Activated naive CD4-positive, alpha-beta T cell treated with anti-CD3 and anti-CD28 coated beads, Interleukin-2, amount 50 U/mL, for 72 hours (primary cell): ENCODE measurements at regions not wholly inside any gene's neighbourhood (a gene's known extent, or its start where the extent isn't known, plus 50 kb on each side); places are given as distances from the start of the nearest gene placed in this dataset.

Experiments
- ATAC-seq, 2 donors: fragments of 150-1000 bp; cut with Tn5 transposase; 2 replicates each; pipeline ENCODE4 v1.10.0; 2021; ENCODE audit warnings: mild to moderate bottlenecking in 2 of 2, moderate library complexity in 2 of 2
- DNase-seq, 2 donors: peaks; one replicate each; pipeline ENCODE4 v3.0.0; 2021 to 2022; ENCODE audit warnings: low spot score in 2 of 2
- H3K27ac Mint-ChIP-seq, 2 donors: one replicate each; pipeline ENCODE4 v1.8.0; 2022; ENCODE audit warnings: mild to moderate bottlenecking in 2 of 2, mixed read lengths in 2 of 2
- H3K36me3 Mint-ChIP-seq, 2 donors: one replicate each; pipeline ENCODE4 v1.8.0; 2022; ENCODE audit warnings: mixed read lengths in 2 of 2
- H3K9me3 Mint-ChIP-seq, 2 donors: one replicate each; pipeline ENCODE4 v1.8.0; 2022; ENCODE audit warnings: mixed read lengths in 2 of 2

- no peaks in the 10 kb centered on the region for H3K9me3 Mint-ChIP-seq
- ATAC-seq: no peak
- H3K27ac Mint-ChIP-seq: no peak overlapping the region
- no peak for DNase-seq
- H3K36me3 Mint-ChIP-seq: no peaks in the 10 kb centered on the region
These were observed 90.6 kb downstream of the TNFSF13B start for GRCh38 chr13:108360139-108360538.

GRCh38 chr13:108361769-108362168, 92.3 kb downstream of the TNFSF13B start:
- no peak for DNase-seq
- H3K36me3 Mint-ChIP-seq: no peaks in the 10 kb centered on the region
- no peaks in the 10 kb centered on the region for H3K9me3 Mint-ChIP-seq
- no peak overlapping the region for H3K27ac Mint-ChIP-seq
- ATAC-seq: no peak

GRCh38 chr13:108363666-108364065, 94.1 kb downstream of the TNFSF13B start:
- ATAC-seq: no peak
- DNase-seq: no peak
- Mint-ChIP-seq H3K9me3 (peaks cover 2 to 3% of the 10 kb centered on the region in 2 donors), H3K27ac (no peak overlapping the region), H3K36me3 (no peaks in the 10 kb centered on the region)

- DNase-seq (no peak), ATAC-seq (no peak)
- H3K9me3 Mint-ChIP-seq: peaks cover 4 to 7% of the 10 kb centered on the region in 2 donors
- no peaks in the 10 kb centered on the region for H3K36me3 Mint-ChIP-seq
- H3K27ac Mint-ChIP-seq: no peak overlapping the region
These were observed 95.7 kb downstream of the TNFSF13B start for GRCh38 chr13:108365255-108365654.

- DNase-seq (no peak), ATAC-seq (no peak)
- Mint-ChIP-seq H3K36me3 (no peaks in the 10 kb centered on the region), H3K9me3 (peaks cover 10 to 13% of the 10 kb centered on the region in 2 donors), H3K27ac (peak overlapping the region in 1 of 2 donors; percentile 38)
These were observed 98.9 kb downstream of the TNFSF13B start for GRCh38 chr13:108368250-108368905.

GRCh38 chr13:108369412-108369811, 99.9 kb downstream of the TNFSF13B start:
- DNase-seq: no peak
- H3K36me3 Mint-ChIP-seq: no peaks in the 10 kb centered on the region

GRCh38 chr13:108375034-108375433, 105.5 kb downstream of the TNFSF13B start:
- ATAC-seq (no peak), DNase-seq (no peak)
- peaks cover 5 to 8% of the 10 kb centered on the region in 2 donors for H3K9me3 Mint-ChIP-seq
- no peak overlapping the region for H3K27ac Mint-ChIP-seq
- no peaks in the 10 kb centered on the region for H3K36me3 Mint-ChIP-seq

More at GRCh38 chr13:108369412-108369811, 99.9 kb downstream of the TNFSF13B start:
- no peak overlapping the region for H3K27ac Mint-ChIP-seq
- ATAC-seq: no peak
- peaks cover 10 to 13% of the 10 kb centered on the region in 2 donors for H3K9me3 Mint-ChIP-seq

GRCh38 chr13:108375772-108376171, 106.3 kb downstream of the TNFSF13B start:
- H3K27ac Mint-ChIP-seq: no peak overlapping the region
- H3K36me3 Mint-ChIP-seq: peaks cover 0 to under 1% of the 10 kb centered on the region in 2 donors
- H3K9me3 Mint-ChIP-seq: peaks cover 4 to 5% of the 10 kb centered on the region in 2 donors
- no peak for DNase-seq
- no peak for ATAC-seq

GRCh38 chr13:108376308-108376707, 106.8 kb downstream of the TNFSF13B start:
- no peak for DNase-seq
- H3K27ac Mint-ChIP-seq: no peak overlapping the region
- ATAC-seq: no peak
- peaks cover 0 to 6% of the 10 kb centered on the region in 2 donors for H3K36me3 Mint-ChIP-seq
- H3K9me3 Mint-ChIP-seq: peaks cover 4 to 5% of the 10 kb centered on the region in 2 donors

GRCh38 chr13:108377646-108378206, 108.2 kb downstream of the TNFSF13B start:
- DNase-seq (no peak), ATAC-seq (no peak)
- Mint-ChIP-seq H3K36me3 (peaks cover 0 to 7% of the 10 kb centered on the region in 2 donors), H3K27ac (no peak overlapping the region), H3K9me3 (no peaks in the 10 kb centered on the region)

GRCh38 chr13:108383667-108384066, 114.1 kb downstream of the TNFSF13B start:
- ATAC-seq (no peak), DNase-seq (no peak)
- no peak overlapping the region for H3K27ac Mint-ChIP-seq

GRCh38 chr13:108387156-108387555, 117.6 kb downstream of the TNFSF13B start:
- no peak for ATAC-seq
- H3K27ac Mint-ChIP-seq: no peak overlapping the region

More at GRCh38 chr13:108383667-108384066, 114.1 kb downstream of the TNFSF13B start:
- Mint-ChIP-seq H3K9me3 (no peaks in the 10 kb centered on the region), H3K36me3 (peaks cover 0 to 7% of the 10 kb centered on the region in 2 donors)

GRCh38 chr13:108402850-108403249, 133.3 kb downstream of the TNFSF13B start:
- no peaks in the 10 kb centered on the region for H3K36me3 Mint-ChIP-seq
- peaks cover 3 to 6% of the 10 kb centered on the region in 2 donors for H3K9me3 Mint-ChIP-seq
- ATAC-seq: no peak
- H3K27ac Mint-ChIP-seq: no peak overlapping the region
- no peak for DNase-seq

More at GRCh38 chr13:108387156-108387555, 117.6 kb downstream of the TNFSF13B start:
- Mint-ChIP-seq H3K36me3 (no peaks in the 10 kb centered on the region), H3K9me3 (no peaks in the 10 kb centered on the region)
- DNase-seq: no peak

- Mint-ChIP-seq H3K9me3 (peaks cover 3 to 6% of the 10 kb centered on the region in 2 donors), H3K36me3 (peaks cover 0 to 2% of the 10 kb centered on the region in 2 donors), H3K27ac (no peak overlapping the region)
- ATAC-seq (peak; percentile 48 to 85), DNase-seq (no peak)
These were observed 138.0 kb downstream of the TNFSF13B start for GRCh38 chr13:108407495-108407894.

- no peak for ATAC-seq
- Mint-ChIP-seq H3K27ac (no peak overlapping the region), H3K9me3 (peaks cover 3 to 6% of the 10 kb centered on the region in 2 donors), H3K36me3 (peaks cover 0 to 4% of the 10 kb centered on the region in 2 donors)
- no peak for DNase-seq
These were observed 139.2 kb downstream of the TNFSF13B start for GRCh38 chr13:108408672-108409071.

- no peak for DNase-seq
- Mint-ChIP-seq H3K9me3 (peaks cover under 1 to 1% of the 10 kb centered on the region in 2 donors), H3K27ac (no peak overlapping the region), H3K36me3 (peaks cover 0 to 4% of the 10 kb centered on the region in 2 donors)
- no peak for ATAC-seq
These were observed 140.2 kb downstream of the TNFSF13B start for GRCh38 chr13:108409730-108410129.

GRCh38 chr13:108419768-108420167, 150.2 kb downstream of the TNFSF13B start:
- DNase-seq: no peak
- H3K27ac Mint-ChIP-seq: no peak overlapping the region
- H3K36me3 Mint-ChIP-seq: peaks cover 0 to 7% of the 10 kb centered on the region in 2 donors
- no peak for ATAC-seq
- H3K9me3 Mint-ChIP-seq: peaks cover 10 to 11% of the 10 kb centered on the region in 2 donors

- no peak for ATAC-seq
- Mint-ChIP-seq H3K9me3 (no peaks in the 10 kb centered on the region), H3K36me3 (no peaks in the 10 kb centered on the region), H3K27ac (no peak overlapping the region)
- DNase-seq: no peak
These were observed 155.5 kb downstream of the TNFSF13B start for GRCh38 chr13:108425056-108425455.
